Left ventricle myocardium inferior (tissue), 1 donor: ENCODE measurements at regions not wholly inside any gene's neighbourhood (a gene's known extent, or its start where the extent isn't known, plus 50 kb on each side); places are given as distances from the start of the nearest gene placed in this dataset.

ENCODE experiments used
- DNase-seq: peaks from one replicate; pipeline ENCODE4 v3.0.0-alpha.2; 2020
- H3K27ac ChIP-seq: fragments of 200-600 bp; replicated peaks from 2 replicates; pipeline ENCODE4 v1.8.0; 2021
- H3K27me3 ChIP-seq: fragments of 200-600 bp; 2 replicates; pipeline ENCODE4 v1.8.0; 2021; ENCODE audit warnings: low read depth
- H3K36me3 ChIP-seq: fragments of 200-600 bp; 2 replicates; pipeline ENCODE4 v1.8.0; 2021
- H3K4me1 ChIP-seq: fragments of 200-600 bp; 2 replicates; pipeline ENCODE4 v1.8.0; 2021
- H3K4me3 ChIP-seq: fragments of 200-600 bp; 2 replicates; pipeline ENCODE4 v1.8.0; 2021; ENCODE audit warnings: mild to moderate bottlenecking, moderate library complexity
- H3K9me3 ChIP-seq: fragments of 200-600 bp; replicated peaks from 2 replicates; pipeline ENCODE4 v1.8.0; 2021
- intact Hi-C: fragments of 100-400 bp; cut with micrococcal nuclease; formaldehyde crosslinking; loops from one replicate; pipeline ENCODE4 v1.11.0; 2022
- TF ChIP-seq, protein P1 (sequence below): fragments of 200-600 bp; IDR thresholded peaks from 2 replicates; pipeline ENCODE4 v1.8.0; 2021; ENCODE audit warnings: antibody characterized with exemption, mild to moderate bottlenecking, borderline replicate concordance
- donor health status: DM: no; HTN: yes; CAD: no; lungs with severe emphysema.

DNA sequence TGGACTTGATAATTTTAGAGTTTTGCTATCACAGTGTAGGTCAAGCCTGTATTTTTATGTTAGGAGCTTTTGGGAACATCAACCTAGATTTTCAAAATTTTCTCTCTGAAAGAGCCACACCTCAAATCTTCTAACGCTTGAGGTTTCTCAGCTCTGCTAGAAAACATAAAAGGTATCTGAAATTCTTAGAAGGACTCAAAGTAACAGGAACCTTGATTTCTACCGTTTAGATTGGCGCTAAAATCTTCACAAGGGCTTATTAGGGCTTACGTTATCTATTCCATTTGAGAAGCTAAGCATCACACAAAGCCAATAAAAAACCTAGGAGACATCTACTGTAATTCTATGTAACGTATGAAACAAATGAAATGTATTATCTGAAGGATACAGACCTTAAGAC is 192.4 kb downstream of the AHR start:
- H3K36me3 ChIP-seq, result no peaks in the 10 kb centered on the region
- no peak overlapping the region for H3K4me3 ChIP-seq
- TF ChIP-seq, protein P1, sequence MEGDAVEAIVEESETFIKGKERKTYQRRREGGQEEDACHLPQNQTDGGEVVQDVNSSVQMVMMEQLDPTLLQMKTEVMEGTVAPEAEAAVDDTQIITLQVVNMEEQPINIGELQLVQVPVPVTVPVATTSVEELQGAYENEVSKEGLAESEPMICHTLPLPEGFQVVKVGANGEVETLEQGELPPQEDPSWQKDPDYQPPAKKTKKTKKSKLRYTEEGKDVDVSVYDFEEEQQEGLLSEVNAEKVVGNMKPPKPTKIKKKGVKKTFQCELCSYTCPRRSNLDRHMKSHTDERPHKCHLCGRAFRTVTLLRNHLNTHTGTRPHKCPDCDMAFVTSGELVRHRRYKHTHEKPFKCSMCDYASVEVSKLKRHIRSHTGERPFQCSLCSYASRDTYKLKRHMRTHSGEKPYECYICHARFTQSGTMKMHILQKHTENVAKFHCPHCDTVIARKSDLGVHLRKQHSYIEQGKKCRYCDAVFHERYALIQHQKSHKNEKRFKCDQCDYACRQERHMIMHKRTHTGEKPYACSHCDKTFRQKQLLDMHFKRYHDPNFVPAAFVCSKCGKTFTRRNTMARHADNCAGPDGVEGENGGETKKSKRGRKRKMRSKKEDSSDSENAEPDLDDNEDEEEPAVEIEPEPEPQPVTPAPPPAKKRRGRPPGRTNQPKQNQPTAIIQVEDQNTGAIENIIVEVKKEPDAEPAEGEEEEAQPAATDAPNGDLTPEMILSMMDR, result no peak
- H3K4me1 ChIP-seq, result no peaks in the 10 kb centered on the region
- DNase-seq, result no peak
- intact Hi-C loops, result no loop called here
- no peaks in the 10 kb centered on the region for H3K27me3 ChIP-seq
- H3K9me3 ChIP-seq, result no peaks in the 10 kb centered on the region
- H3K27ac ChIP-seq, result no peak overlapping the region

DNA sequence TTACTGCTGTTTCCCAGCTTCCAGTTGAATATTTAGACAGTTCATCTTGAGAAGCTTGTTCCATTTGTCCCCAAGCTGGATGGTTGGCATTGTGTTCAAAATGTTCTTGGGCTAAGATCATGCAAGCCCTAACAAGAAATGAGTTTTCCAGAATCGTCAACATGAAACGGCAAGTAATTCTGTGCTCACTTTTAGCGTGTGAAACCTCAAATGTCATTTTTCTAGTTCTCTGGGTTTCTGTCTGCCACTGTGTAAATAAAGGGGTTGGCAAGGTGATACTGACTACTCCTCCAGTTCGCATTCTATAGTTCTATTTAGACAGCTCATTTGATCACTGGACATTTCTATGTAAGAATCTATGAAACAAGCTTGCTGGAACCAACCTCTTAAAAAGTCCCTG is 194.0 kb downstream of the AHR start:
- TF ChIP-seq, protein P1, result no peak
- Histone ChIP-seq H3K27ac (no peak overlapping the region), H3K27me3 (no peaks in the 10 kb centered on the region), H3K4me3 (no peak overlapping the region), H3K9me3 (no peaks in the 10 kb centered on the region), H3K36me3 (no peaks in the 10 kb centered on the region), H3K4me1 (no peaks in the 10 kb centered on the region)
- DNase-seq, result no peak
- intact Hi-C loops, result no loop called here

DNA sequence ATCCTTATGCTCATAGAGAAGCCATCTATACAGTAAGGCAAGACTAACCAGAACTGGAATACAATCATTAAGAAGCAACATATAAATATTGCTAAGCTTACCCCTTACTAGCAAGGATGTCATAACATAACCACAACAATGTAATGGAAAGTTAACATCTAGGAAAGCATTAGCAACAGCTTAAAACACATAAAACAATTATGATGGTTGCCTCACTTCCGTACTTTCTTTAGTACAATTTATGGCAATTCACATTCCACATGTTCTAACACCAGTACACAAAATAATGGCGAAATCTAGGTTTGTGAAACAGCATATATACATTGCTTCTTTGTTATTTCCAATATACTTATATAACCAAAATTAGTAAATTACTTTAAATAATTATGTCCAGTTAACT is 195.0 kb downstream of the AHR start:
- no peaks in the 10 kb centered on the region for H3K36me3 ChIP-seq
- no peaks in the 10 kb centered on the region for H3K4me1 ChIP-seq
- intact Hi-C loops, result no loop called here
- no peak for DNase-seq
- no peaks in the 10 kb centered on the region for H3K27me3 ChIP-seq
- H3K4me3 ChIP-seq, result no peak overlapping the region
- TF ChIP-seq, protein P1, result no peak
- H3K9me3 ChIP-seq, result no peaks in the 10 kb centered on the region
- no peak overlapping the region for H3K27ac ChIP-seq

DNA sequence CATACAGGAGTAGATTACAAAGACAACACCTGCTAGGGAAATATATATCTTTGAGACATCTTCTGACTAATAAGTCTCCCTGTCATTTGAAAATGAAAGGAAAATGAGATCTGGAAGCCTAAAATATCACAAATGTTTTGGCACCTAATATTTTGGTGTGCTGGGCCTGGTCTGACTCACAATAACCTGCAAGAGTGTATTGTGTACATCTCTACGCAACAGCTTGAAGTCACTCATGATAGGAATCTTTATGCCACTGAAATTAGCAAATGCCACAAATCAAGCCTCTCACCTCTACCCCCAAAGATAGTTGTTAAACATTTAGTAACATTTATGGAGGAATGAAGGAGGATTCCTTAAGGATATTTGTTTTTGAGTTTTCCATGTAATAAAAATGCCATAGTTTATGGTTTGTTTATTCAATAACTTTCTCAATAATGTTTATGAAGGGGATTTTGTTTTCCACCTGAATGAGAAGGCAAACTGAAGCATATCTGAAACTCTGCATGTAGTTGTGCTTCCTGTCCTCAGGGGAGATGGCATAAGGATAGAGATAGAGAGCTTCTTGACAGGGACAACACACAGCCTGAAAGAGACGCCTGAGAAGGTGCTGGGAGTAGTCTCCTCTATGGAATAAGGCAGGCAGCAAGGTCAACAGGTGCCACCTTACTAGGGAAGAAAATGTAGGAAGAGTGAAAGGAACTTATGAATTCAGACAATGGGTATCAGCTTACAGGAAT is 197.4 kb downstream of the AHR start:
- Histone ChIP-seq H3K4me1 (no peaks in the 10 kb centered on the region), H3K27me3 (no peaks in the 10 kb centered on the region), H3K4me3 (no peak overlapping the region), H3K36me3 (no peaks in the 10 kb centered on the region), H3K27ac (no peak overlapping the region), H3K9me3 (no peaks in the 10 kb centered on the region)
- TF ChIP-seq, protein P1, result no peak
- no peak for DNase-seq
- intact Hi-C loops, result no loop called here

DNA sequence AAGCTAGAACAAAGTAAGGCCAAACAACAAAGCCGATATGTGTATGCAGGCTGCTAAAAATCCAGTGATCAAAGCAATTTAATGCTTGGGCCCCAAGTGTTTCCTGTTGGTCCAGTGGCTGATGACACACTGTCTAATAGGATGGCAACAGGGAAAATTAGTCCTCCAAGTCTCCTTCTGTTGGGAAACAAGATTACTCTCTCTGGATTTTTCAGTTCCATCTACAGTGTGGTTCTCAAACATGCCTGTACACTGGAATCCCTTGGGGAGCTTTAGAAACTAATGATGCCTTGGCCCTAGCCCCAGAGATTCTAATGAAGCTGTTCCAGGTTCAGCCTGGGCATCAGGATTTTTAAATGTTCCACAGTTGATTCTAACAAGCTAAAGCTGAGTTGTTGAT is 198.7 kb downstream of the AHR start:
- no peaks in the 10 kb centered on the region for H3K4me1 ChIP-seq
- intact Hi-C loops, result no loop called here
- H3K9me3 ChIP-seq, result no peaks in the 10 kb centered on the region
- DNase-seq, result no peak
- no peak overlapping the region for H3K27ac ChIP-seq
- no peak overlapping the region for H3K4me3 ChIP-seq
- H3K27me3 ChIP-seq, result no peaks in the 10 kb centered on the region
- TF ChIP-seq, protein P1, result no peak
- H3K36me3 ChIP-seq, result no peaks in the 10 kb centered on the region
